NT2/D1 (cell line): ENCODE measurements at regions not wholly inside any gene's neighbourhood (a gene's known extent, or its start where the extent isn't known, plus 50 kb on each side); places are given as distances from the start of the nearest gene placed in this dataset.

Experiments
- SUZ12 ChIP-seq: IDR thresholded peaks from 2 replicates; pipeline ENCODE4 v1.6.1; 2011; ENCODE audit not compliant: insufficient read length, insufficient read depth; ENCODE audit errors: extremely low read depth
- YY1 ChIP-seq: IDR thresholded peaks from 2 replicates; pipeline ENCODE4 v1.6.1; 2011; ENCODE audit not compliant: insufficient read length, insufficient read depth
- ZNF274 ChIP-seq: IDR thresholded peaks from 2 replicates; pipeline ENCODE4 v1.6.1; 2011; ENCODE audit warnings: mild to moderate bottlenecking, low read depth, low read length

DNA sequence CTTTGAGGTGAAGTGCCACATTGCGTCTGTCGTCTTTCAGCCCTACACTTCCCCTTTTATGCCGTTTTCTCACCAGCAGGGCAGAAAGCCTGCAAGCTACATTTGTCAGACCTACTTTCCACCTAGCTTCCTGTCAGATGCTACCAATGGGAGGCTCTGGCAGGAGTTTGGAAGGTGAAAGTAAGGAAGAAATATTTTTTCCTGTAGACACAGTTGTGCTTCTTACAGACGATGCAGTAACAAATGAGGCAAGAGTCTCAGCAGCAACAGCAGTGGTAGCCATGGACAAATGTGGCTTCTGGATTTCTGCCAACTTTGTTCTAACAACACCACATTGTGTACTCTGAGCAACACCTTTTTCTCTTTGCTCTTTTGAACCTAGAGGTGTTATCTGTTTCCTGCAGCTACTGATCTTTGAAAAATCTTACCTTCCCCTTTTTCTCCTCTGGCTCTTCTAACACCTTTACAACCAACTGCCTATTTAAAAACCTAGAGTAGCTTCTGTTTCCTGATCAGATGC, 70.6 kb upstream of the STT3B start:
- TF ChIP-seq YY1 (no peak), ZNF274 (no peak), SUZ12 (no peak)
